DND-41 (cell line): ENCODE measurements at regions not wholly inside any gene's neighbourhood (a gene's known extent, or its start where the extent isn't known, plus 50 kb on each side); places are given as distances from the start of the nearest gene placed in this dataset.

Source experiments
- ATAC-seq: fragments of 200-7000 bp; cut with Tn5 transposase; 3 replicates; pipeline ENCODE4 v1.9.1; 2021; ENCODE audit warnings: low read depth; ENCODE audit not compliant: insufficient read depth
- DNase-seq: peaks from one replicate; pipeline ENCODE4 v3.0.0-alpha.2; 2020
- H2AFZ ChIP-seq: 2 replicates; pipeline ENCODE4 v1.6.0; 2012; ENCODE audit warnings: low read depth, low read length
- H3K27ac ChIP-seq: 2 replicates; pipeline ENCODE4 v1.5.1; 2012; ENCODE audit warnings: low read length, inconsistent platforms
- H3K27me3 ChIP-seq: fragments of 200-600 bp; sonication (generic); 2 replicates; pipeline ENCODE4 v1.6.0; 2012; ENCODE audit warnings: low read length, mild to moderate bottlenecking, inconsistent platforms; ENCODE audit not compliant: insufficient read depth, poor library complexity
- H3K36me3 ChIP-seq: 2 replicates; pipeline ENCODE4 v1.5.1; 2012; ENCODE audit warnings: low read length, inconsistent platforms; ENCODE audit not compliant: insufficient read depth
- H3K4me1 ChIP-seq: 2 replicates; pipeline ENCODE4 v1.5.1; 2012; ENCODE audit warnings: mild to moderate bottlenecking, low read length; ENCODE audit not compliant: insufficient read depth
- H3K4me2 ChIP-seq: 2 replicates; pipeline ENCODE4 v1.6.0; 2012; ENCODE audit warnings: mild to moderate bottlenecking, moderate library complexity, low read length, inconsistent platforms; ENCODE audit not compliant: insufficient read depth
- H3K4me3 ChIP-seq, 2 experiments: fragments of 200-600 bp in 1 of 2; shearing (Covaris generic) in 1 of 2; 2 replicates each; pipeline ENCODE4 v1.5.1; 2012 to 2016; ENCODE audit warnings: inconsistent platforms in 2 of 2, low read length in 2 of 2, mild to moderate bottlenecking in 2 of 2, low read depth in 1 of 2, moderate library complexity in 1 of 2
- H3K79me2 ChIP-seq: 2 replicates; pipeline ENCODE4 v1.6.0; 2012; ENCODE audit warnings: low read length, inconsistent platforms; ENCODE audit not compliant: insufficient read depth
- H3K9ac ChIP-seq: 2 replicates; pipeline ENCODE4 v1.6.0; 2012; ENCODE audit warnings: low read depth, mild to moderate bottlenecking, inconsistent platforms, low read length, moderate library complexity
- H3K9me3 ChIP-seq: 2 replicates; pipeline ENCODE4 v1.5.1; 2012; ENCODE audit warnings: low read length, moderate library complexity, mild to moderate bottlenecking, inconsistent platforms; ENCODE audit not compliant: insufficient read depth, severe bottlenecking
- H4K20me1 ChIP-seq: 2 replicates; pipeline ENCODE4 v1.6.0; 2012; ENCODE audit warnings: low read length; ENCODE audit not compliant: insufficient read depth
- CTCF ChIP-seq: IDR thresholded peaks from 2 replicates; pipeline ENCODE4 v1.5.1; 2012; ENCODE audit warnings: borderline replicate concordance, low read length, moderate library complexity, mild to moderate bottlenecking; ENCODE audit not compliant: poor library complexity, severe bottlenecking; ENCODE audit errors: extremely low read depth
- EZH2 ChIP-seq: IDR thresholded peaks from 3 replicates; pipeline ENCODE4 v1.6.1; 2012; ENCODE audit warnings: borderline replicate concordance, low read depth, mild to moderate bottlenecking, moderate library complexity, low read length, inconsistent platforms; ENCODE audit not compliant: severe bottlenecking

- H3K36me3 ChIP-seq = no peaks in the 10 kb centered on the region
- H3K4me1 ChIP-seq = peaks cover 11% of the 10 kb centered on the region
Observed at GRCh38 chr18:26734760-26735159, 130.7 kb downstream of the AQP4 start.

GRCh38 chr18:26729449-26729848, 136.1 kb downstream of the AQP4 start:
- Histone ChIP-seq H3K4me2 (no peak overlapping the region), H2AFZ (peak overlapping the region; percentile 22), H3K27me3 (no peaks in the 10 kb centered on the region), H3K9me3 (no peaks in the 10 kb centered on the region), H3K36me3 (no peaks in the 10 kb centered on the region), H3K79me2 (no peaks in the 10 kb centered on the region), H3K4me1 (peaks cover 4% of the 10 kb centered on the region), H3K4me3 (no peak overlapping the region), H3K9ac (no peak overlapping the region), H4K20me1 (no peaks in the 10 kb centered on the region), H3K27ac (no peak overlapping the region)
- TF ChIP-seq CTCF = no peak
- TF ChIP-seq EZH2 = no peak
- DNase-seq = no peak
- no peak for ATAC-seq

More at GRCh38 chr18:26734760-26735159, 130.7 kb downstream of the AQP4 start:
- H3K9me3 ChIP-seq = no peaks in the 10 kb centered on the region
- no peak for TF ChIP-seq EZH2
- no peak for TF ChIP-seq CTCF
- H3K27me3 ChIP-seq = no peaks in the 10 kb centered on the region
- H3K4me2 ChIP-seq = no peak overlapping the region
- no peak overlapping the region for H2AFZ ChIP-seq
- ATAC-seq (peak; percentile 77), DNase-seq (peak; percentile 10)
- no peak overlapping the region for H3K27ac ChIP-seq
- H3K4me3 ChIP-seq = no peak overlapping the region
- no peaks in the 10 kb centered on the region for H3K79me2 ChIP-seq
- no peaks in the 10 kb centered on the region for H4K20me1 ChIP-seq
- no peak overlapping the region for H3K9ac ChIP-seq

- H3K27me3 ChIP-seq = no peaks in the 10 kb centered on the region
- no peaks in the 10 kb centered on the region for H3K36me3 ChIP-seq
- H3K79me2 ChIP-seq = no peaks in the 10 kb centered on the region
- no peak overlapping the region for H3K4me2 ChIP-seq
- TF ChIP-seq CTCF = no peak
- TF ChIP-seq EZH2 = no peak
- no peaks in the 10 kb centered on the region for H4K20me1 ChIP-seq
- no peak overlapping the region for H3K27ac ChIP-seq
- no peak for DNase-seq
- 0 out of 3 replicates have a peak, but pooled peaks have one; percentile 24 for ATAC-seq
- H3K9me3 ChIP-seq = no peaks in the 10 kb centered on the region
- H2AFZ ChIP-seq = 0 out of 2 replicates have a peak overlapping the region, but pooled peaks have one; percentile 22
- H3K9ac ChIP-seq = no peak overlapping the region
- H3K4me1 ChIP-seq = no peaks in the 10 kb centered on the region; the same call in 1 of the 2 replicates
- no peak overlapping the region for H3K4me3 ChIP-seq
Observed at GRCh38 chr18:26729008-26729407, 136.5 kb downstream of the AQP4 start.

- no peak for ATAC-seq
- H3K27ac ChIP-seq = no peak overlapping the region
- DNase-seq = no peak
- no peak overlapping the region for H2AFZ ChIP-seq
- no peak overlapping the region for H3K4me3 ChIP-seq
- TF ChIP-seq EZH2 (no peak), CTCF (no peak)
- H3K9ac ChIP-seq = no peak overlapping the region
- no peaks in the 10 kb centered on the region for H3K79me2 ChIP-seq
- H3K27me3 ChIP-seq = no peaks in the 10 kb centered on the region
- no peaks in the 10 kb centered on the region for H3K36me3 ChIP-seq
- no peaks in the 10 kb centered on the region for H3K4me1 ChIP-seq
- no peaks in the 10 kb centered on the region for H4K20me1 ChIP-seq
- H3K9me3 ChIP-seq = no peaks in the 10 kb centered on the region
- no peak overlapping the region for H3K4me2 ChIP-seq
Observed at GRCh38 chr18:26723981-26724380, 141.5 kb downstream of the AQP4 start.
